ENCODE measurements at regions not wholly inside any gene's neighbourhood (a gene's known extent, or its start where the extent isn't known, plus 50 kb on each side); places are given as distances from the start of the nearest gene placed in this dataset.

GRCh38 chrX:143304518-143304917 lies 212.8 kb downstream of the SPANXN3 start:
- TF ChIP-seq POLR2A (IDR thresholded peaks at IDR 0.05) (no peak), CTCF (IDR thresholded peaks at IDR 0.05) (no peak)

Measured in tibial nerve (tissue), 3 donors.